ENCODE measurements at regions not wholly inside any gene's neighbourhood (a gene's known extent, or its start where the extent isn't known, plus 50 kb on each side); places are given as distances from the start of the nearest gene placed in this dataset.

DNA sequence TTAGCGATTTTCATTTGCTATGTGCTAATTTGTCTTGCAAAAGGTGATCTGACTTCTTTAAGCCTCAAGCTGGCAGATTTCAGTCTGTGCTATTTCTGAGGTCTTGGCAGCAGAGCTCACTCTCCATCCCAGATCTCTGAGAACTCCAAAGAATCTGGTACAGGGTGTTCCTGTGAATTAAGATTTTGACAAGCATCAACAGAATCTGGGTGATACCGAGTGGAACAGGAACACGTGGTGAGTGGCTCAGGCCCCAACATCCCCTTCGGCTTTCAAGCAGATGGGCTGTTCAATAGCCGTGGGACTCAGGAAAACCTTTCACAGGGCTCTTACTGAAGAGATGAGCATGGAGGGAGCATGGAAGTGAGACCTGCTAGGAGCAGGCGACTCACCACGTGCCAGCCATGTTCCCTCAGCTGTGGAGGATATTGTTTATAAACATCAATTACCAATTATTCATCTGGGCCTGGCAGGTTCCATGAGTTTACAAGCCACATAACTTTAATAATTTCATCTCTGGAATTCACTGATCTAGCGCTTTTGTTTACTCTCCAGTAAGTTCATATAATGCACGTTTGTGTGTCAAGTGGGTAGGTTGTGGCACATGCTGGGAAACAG, 103.4 kb upstream of the SELENOK start:
- TF ChIP-seq, protein P1, sequence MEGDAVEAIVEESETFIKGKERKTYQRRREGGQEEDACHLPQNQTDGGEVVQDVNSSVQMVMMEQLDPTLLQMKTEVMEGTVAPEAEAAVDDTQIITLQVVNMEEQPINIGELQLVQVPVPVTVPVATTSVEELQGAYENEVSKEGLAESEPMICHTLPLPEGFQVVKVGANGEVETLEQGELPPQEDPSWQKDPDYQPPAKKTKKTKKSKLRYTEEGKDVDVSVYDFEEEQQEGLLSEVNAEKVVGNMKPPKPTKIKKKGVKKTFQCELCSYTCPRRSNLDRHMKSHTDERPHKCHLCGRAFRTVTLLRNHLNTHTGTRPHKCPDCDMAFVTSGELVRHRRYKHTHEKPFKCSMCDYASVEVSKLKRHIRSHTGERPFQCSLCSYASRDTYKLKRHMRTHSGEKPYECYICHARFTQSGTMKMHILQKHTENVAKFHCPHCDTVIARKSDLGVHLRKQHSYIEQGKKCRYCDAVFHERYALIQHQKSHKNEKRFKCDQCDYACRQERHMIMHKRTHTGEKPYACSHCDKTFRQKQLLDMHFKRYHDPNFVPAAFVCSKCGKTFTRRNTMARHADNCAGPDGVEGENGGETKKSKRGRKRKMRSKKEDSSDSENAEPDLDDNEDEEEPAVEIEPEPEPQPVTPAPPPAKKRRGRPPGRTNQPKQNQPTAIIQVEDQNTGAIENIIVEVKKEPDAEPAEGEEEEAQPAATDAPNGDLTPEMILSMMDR (IDR thresholded peaks at IDR 0.05): no peak
- TF ChIP-seq EZH2phosphoT487 (IDR thresholded peaks at IDR 0.05) (no peak), EZH2 (IDR thresholded peaks at IDR 0.05) (no peak)
